ENCODE measurements at regions not wholly inside any gene's neighbourhood (a gene's known extent, or its start where the extent isn't known, plus 50 kb on each side); places are given as distances from the start of the nearest gene placed in this dataset.
A peak's percentile ranks its signal among the peaks of the same experiment; 100 is the strongest.

DNA sequence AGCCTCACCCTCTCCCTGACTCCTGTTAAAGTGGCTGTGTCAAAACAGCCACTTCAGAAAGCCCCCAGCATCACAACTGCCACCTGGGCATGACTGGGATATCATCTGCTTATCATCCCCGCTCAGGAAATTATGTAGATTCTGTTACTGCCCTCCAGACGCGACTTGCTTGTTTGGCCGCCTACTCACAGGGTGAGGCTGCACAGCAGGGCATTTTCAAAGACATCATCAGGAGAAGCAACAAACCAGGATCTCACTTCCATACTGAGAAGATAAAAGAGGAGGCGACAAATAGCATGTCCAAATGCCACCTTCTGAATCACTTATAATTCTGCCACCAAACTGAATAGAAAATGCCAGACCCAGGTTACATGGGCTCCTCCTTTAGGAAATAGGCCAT lies 94.8 kb downstream of the MIS18A start:
- no peak for DNase-seq (ENCODE audit: low spot score)

DNA sequence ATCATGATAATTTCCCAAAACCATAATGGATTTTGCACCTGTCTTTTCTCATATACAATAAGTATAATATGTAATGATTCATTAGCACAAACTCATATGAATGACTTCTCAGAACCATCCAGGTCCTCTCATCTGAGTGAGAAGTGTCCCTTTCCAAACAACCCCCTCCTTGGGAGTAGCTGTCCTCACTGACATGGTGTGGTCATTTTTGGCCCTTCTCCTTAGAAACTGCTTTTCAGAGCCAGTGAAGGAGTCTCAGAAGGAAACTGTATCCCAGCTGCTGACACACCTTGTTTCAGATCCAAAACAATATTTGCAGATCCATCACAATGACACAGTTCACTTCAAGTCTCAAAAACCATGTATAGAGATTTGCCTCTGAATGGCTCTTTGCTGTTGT lies 95.5 kb downstream of the MIS18A start:
- DNase-seq (ENCODE audit: low spot score): no peak

DNA sequence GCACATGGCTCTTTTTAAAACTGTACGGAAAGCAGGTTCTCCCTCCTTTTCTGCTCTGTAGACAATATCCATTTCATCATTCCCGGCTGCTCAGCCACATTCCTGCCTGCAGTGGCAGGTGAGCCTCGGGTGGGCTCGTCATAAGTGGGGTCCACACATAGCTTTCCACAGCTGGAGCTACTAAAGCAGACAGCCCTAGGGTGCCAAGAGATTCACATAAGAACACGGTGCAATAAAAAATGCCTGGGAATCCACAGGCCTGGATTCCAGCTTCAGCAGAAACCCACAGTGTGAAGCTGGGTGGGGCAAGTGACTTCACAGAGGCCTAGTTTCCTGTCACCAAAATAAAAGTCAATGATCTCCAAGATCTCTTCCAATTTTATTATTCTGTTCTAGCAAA lies 96.4 kb downstream of the MIS18A start:
- DNase-seq (ENCODE audit: low spot score): no peak

DNA sequence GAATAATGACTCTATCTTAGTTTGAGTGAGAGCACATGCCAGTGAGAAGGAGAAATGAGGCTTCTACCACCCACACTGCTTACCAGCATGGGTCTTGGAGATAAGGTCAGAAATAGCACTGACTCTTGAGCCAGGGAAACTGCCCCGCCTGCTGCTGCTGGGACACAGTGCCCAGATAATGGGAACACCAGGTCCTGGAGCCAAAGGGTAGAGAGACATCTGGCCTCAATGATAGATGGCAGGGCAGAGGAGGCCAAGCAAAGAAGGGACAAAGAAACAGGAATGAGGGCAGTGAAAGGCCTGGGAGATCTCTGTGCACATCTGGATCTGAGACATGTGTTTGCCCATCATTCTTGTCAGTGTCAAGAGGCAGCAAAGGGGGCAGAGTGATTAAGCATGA lies 97.4 kb downstream of the MIS18A start:
- DNase-seq (ENCODE audit: low spot score): no peak

- DNase-seq (ENCODE audit: low spot score): no peak
These were observed 104.0 kb downstream of the MIS18A start for GRCh38 chr21:32174819-32175218.

DNA sequence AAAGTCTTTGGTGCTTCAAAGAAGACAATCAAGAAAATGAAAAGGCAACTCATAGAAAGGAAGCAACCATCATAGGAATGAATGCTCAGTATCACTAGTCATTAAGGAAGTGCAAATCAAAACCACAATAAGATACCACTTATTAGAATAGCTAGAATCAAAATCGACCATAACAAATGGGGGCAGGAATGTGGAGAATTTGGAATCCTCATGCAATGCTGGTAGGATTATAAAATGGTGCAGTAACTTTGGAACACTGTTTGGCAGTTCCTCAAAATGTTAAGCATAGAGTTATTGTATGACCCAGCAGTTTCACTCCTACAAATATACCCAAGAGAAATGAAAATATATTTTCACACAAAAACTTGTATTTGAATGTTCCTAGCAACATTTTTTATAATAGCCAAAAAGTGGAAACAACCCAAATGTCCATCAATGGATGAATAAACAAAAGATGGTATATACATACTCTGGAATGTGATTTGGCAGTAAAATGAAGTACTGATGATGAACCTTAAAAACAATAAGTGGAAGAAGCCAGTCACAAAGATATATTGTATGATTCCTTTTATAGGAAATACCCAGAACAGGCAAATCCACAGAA lies 105.6 kb downstream of the MIS18A start:
- DNase-seq (ENCODE audit: low spot score): no peak

GRCh38 chr21:32172106-32172505 lies 106.7 kb downstream of the MIS18A start:
- no peak for DNase-seq (ENCODE audit: low spot score)

GRCh38 chr21:32167513-32167912 lies 111.3 kb downstream of the MIS18A start:
- no peak for DNase-seq (ENCODE audit: low spot score)

- DNase-seq (ENCODE audit: low spot score): no peak
These were observed 115.5 kb downstream of the MIS18A start for GRCh38 chr21:32163386-32163785.

DNA sequence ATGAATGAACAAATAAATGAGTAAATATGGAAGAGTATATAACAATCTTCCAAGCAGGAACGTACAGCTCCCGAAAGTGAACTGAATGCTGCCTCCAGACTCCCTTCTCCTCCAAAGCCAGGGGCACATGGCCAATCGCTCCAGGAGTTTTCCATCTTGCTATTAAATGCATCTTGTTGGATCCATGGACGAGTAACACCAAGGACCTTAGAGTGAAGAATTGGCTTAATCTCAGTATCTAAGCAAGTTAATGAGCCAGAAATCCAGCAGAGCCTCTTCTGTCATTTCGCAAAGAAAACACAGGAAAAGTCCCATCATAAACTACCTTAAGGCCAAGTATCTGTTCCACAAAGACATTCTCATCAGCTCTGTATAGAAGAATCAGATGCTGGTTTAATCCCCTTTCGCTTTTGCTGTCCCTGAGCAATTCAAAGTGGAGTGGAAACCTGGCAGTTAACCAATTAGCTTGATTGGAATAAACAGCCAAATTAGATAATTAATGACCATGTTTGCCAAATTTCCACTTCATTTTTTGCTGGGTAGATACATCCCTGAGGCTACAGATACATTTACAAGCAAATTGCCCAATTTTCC lies 116.0 kb downstream of the MIS18A start:
- no peak for DNase-seq (ENCODE audit: low spot score)

GRCh38 chr21:32155226-32155625 lies 123.6 kb downstream of the MIS18A start:
- no peak for DNase-seq (ENCODE audit: low spot score)

GRCh38 chr21:32147041-32147440 lies 131.8 kb downstream of the MIS18A start:
- no peak for DNase-seq (ENCODE audit: low spot score)

- DNase-seq (ENCODE audit: low spot score): no peak
These were observed 134.0 kb downstream of the MIS18A start for GRCh38 chr21:32144851-32145250.

DNA sequence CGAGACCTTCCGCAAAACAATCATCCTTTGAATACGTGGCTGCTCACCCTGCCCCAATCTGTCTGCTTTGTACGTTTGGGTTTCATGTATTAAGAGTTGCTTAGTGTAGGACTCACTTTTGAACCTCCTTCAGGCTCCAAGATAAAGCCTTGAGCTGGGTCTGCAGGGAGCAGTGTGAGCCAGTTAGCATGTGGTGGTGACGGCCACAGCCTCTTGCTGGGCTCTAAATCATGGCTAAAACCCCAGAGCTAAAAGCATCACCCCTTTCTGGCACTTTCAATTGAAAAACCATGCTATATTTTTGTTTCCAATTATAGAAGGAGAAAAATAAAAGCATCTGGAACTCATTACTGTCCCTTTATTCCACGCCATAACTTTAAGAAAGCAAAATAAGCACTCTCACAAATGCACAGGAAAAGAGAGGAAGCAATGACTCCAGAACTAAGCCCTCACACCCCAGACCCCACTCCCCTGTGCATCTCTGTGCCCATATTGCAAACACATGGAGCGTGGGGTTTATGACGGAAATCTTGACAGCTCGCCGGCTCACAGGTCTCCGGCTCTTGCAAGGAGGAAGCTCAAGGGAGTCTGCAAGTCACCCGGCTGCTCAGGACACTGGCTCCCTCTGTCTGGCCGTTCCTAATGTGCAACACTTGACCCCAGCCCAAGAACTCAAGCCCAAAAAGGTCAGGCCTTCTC lies 135.5 kb downstream of the MIS18A start:
- DNase-seq (ENCODE audit: low spot score): no peak

DNA sequence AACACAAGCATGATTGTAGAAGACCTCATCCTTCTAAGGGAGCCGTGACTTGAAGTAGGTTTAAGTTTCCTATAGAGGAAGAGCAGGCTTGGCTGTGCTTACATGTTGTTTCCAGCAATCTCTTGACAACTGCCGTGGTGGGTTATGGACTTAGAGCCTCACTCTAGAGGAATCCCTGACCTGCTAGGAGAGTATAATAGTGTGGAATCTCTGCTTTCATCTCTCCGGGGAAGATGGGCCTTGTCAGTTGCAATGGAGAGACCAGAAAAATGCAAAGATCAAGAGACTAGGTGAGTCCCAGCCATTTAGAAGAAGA lies 137.6 kb downstream of the MIS18A start:
- DNase-seq (ENCODE audit: low spot score): no peak

- DNase-seq (ENCODE audit: low spot score): no peak
These were observed 138.1 kb downstream of the MIS18A start for GRCh38 chr21:32140604-32141317.

DNA sequence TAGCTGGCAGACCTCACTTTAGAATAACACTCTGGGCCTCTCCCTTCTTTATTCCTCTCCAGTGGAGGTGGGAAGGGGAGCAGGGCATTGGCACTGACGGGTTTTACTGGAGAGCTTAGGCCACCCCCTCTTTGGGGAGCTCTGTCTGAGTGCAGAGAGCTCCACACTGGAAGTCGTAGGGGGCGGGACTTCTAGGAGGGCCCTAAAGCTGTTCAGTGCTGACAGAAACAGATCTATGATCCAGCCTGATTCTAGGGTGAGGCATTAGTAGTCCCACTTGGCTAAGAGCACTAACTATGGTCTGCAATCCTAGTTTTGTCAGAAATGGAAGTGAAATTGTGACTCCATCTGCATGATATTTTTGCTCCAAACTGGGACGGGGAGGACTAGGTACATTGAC lies 138.7 kb downstream of the MIS18A start:
- DNase-seq (ENCODE audit: low spot score): no peak

DNA sequence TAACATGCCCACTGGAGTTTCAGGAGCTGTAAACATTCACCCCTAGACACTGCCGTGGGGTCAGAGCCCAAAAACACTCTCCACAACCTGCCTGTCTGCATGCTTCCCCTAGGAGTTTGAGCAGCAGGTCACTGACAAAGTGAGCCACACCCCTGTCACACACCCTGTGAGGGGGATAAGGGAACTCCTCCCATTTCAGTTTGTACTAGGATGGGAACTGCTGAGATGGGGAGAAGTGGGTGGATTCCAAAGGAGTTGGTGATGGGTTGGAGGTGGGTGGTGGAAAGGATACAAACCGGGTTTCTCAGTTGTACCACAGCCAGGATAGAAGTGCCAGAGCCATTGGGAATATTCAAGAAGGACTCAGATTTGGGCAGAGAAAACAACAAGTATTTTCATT lies 140.2 kb downstream of the MIS18A start:
- DNase-seq (ENCODE audit: low spot score): no peak

DNA sequence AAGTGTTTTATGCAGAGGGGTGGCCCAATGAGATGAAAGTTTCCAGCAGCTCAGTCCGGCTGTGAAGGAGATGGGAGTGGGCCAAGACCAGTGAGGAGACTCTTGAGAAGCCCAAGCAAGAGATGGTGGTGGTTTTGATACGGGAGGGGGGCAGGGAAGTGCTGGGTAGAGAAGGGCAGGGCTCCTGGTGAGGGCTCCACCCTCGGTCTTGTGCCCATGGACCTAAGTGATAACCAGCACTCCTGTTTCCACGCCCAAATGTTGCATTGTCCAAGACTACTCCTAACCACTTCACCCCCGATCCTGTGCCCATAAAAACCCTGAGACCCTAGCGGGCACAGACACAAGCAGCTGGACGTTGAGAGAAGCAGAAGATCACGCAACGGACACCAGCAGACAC lies 140.9 kb downstream of the MIS18A start:
- no peak for DNase-seq (ENCODE audit: low spot score)

DNA sequence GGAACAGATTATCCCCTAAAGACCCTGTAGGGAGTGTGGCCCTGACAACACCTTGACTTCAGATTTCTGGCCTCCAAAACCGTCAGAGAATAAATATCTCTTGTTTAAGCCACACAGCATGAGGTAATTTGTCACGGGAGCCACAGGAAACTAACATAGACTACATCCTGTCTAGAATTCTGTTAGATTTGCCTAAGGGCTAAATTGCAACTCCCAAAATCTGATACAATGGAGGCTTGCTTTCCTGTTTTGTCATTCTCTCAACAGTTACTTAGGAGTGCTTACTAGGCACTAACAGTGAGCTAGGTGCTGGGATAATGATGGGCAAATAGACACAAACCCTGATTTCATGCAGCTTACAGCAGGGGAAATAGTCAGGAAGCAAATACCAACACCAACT lies 141.6 kb downstream of the MIS18A start:
- peak; percentile 33 for DNase-seq (ENCODE audit: low spot score)

DNA sequence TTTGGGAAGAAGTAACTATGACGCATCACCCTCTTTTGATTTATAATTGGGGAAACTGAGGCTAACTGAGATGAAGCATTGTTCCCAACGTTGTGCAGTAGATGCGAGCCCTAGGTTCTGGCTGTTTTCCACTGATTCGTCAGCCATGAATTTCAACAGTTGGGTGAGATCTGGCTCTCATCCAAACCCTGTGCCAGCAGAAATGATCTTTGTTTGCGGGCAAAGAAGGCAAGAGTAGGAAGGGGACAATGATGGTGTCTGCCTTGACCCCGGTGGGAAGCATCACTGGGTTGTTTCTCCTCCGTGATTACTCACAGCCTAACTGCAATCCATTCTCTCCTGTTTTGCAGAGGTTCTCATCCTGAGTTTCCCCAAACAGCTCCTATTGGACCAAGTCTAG lies 142.3 kb downstream of the MIS18A start:
- DNase-seq (ENCODE audit: low spot score): peak; percentile 31

DNA sequence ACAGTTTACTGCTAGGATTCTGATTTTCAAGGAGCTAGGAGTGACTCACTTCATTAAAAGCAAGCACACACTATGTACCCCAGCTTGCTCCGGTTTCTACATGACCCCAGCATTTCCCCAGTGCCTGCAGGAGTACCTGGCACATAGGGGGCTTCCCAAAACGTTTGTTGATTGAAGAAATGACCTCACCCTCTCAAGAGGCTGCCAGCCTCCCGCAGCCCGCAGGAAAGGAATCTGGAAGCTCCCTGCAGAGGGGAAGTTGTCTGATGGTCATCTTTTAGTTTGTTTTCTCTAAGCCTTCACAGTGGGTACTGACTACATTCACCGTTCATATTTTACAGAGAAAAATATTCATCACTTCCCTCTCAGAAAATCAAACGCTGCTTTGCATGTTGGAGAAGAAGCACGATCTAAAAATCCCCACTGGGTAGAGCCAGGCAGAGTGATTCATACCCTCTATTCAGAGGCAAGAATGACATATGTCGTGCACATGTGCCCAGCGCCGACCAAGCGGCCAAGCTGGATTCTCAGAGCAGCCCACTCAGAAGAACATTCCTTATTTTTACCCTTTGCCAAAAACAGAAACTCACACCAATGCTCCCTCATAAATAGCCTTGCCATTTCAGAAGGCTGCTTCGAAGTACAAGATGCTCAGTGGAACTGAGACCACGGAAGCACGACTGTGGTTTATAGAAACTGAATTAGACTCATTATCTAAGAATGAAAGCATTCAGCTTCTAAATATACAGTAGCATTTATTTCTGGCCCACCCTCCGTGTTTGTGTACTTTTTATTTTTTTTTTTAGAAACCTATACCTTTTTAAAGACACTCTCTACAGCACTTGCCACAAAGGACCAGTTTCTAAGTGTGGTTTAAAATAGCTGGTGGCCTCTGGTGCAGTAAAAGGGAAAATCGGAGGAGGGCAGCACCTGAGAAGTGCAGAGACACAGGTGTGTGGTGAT lies 143.2 kb downstream of the MIS18A start:
- DNase-seq (ENCODE audit: low spot score): peak; percentile 49
